ENCODE measurements at regions not wholly inside any gene's neighbourhood (a gene's known extent, or its start where the extent isn't known, plus 50 kb on each side); places are given as distances from the start of the nearest gene placed in this dataset.

GRCh38 chr20:11207749-11208502, 534.1 kb upstream of the JAG1 start:
- no peak overlapping the region for H3K4me3 ChIP-seq (ENCODE audit: low read depth in 1 of 5, low read length in 5 of 5)
- no peak overlapping the region for H3K9ac ChIP-seq (ENCODE audit: low read length in 5 of 5)
- H3K27ac ChIP-seq (ENCODE audit: low read depth, low read length) = no peak overlapping the region

GRCh38 chr20:11210611-11211010, 536.8 kb upstream of the JAG1 start:
- Histone ChIP-seq H3K27ac (ENCODE audit: low read depth, low read length) (no peak overlapping the region), H3K9ac (ENCODE audit: low read length in 5 of 5) (no peak overlapping the region)

More at GRCh38 chr20:11207749-11208502, 534.1 kb upstream of the JAG1 start:
- Histone ChIP-seq H3K27me3 (ENCODE audit: control insufficient read depth in 5 of 5, insufficient read depth in 4 of 5, low read length in 5 of 5) (no peaks in the 10 kb centered on the region), H3K4me1 (ENCODE audit: control insufficient read depth in 5 of 5, insufficient read depth in 5 of 5, low read length in 5 of 5) (peaks cover 5 to 11% (median 9%) of the 10 kb centered on the region in 5 donors), H3K36me3 (ENCODE audit: control insufficient read depth in 5 of 5, insufficient read depth in 5 of 5, low read length in 5 of 5) (no peaks in the 10 kb centered on the region), H3K9me3 (ENCODE audit: control insufficient read depth in 5 of 5, low read length in 5 of 5) (no peaks in the 10 kb centered on the region)

GRCh38 chr20:11212272-11212671, 538.5 kb upstream of the JAG1 start:
- H3K4me1 ChIP-seq (ENCODE audit: control insufficient read depth in 5 of 5, insufficient read depth in 5 of 5, low read length in 5 of 5) = peaks cover 0 to 9% (median 8%) of the 10 kb centered on the region in 5 donors
- H3K9ac ChIP-seq (ENCODE audit: low read length in 5 of 5) = no peak overlapping the region
- H3K9me3 ChIP-seq (ENCODE audit: control insufficient read depth in 5 of 5, low read length in 5 of 5) = no peaks in the 10 kb centered on the region
- H3K27me3 ChIP-seq (ENCODE audit: control insufficient read depth in 5 of 5, insufficient read depth in 4 of 5, low read length in 5 of 5) = no peaks in the 10 kb centered on the region
- H3K36me3 ChIP-seq (ENCODE audit: control insufficient read depth in 5 of 5, insufficient read depth in 5 of 5, low read length in 5 of 5) = no peaks in the 10 kb centered on the region
- no peak overlapping the region for H3K27ac ChIP-seq (ENCODE audit: low read depth, low read length)
- H3K4me3 ChIP-seq (ENCODE audit: low read depth in 1 of 5, low read length in 5 of 5) = no peak overlapping the region

More at GRCh38 chr20:11210611-11211010, 536.8 kb upstream of the JAG1 start:
- Histone ChIP-seq H3K4me3 (ENCODE audit: low read depth in 1 of 5, low read length in 5 of 5) (no peak overlapping the region), H3K9me3 (ENCODE audit: control insufficient read depth in 5 of 5, low read length in 5 of 5) (no peaks in the 10 kb centered on the region), H3K27me3 (ENCODE audit: control insufficient read depth in 5 of 5, insufficient read depth in 4 of 5, low read length in 5 of 5) (no peaks in the 10 kb centered on the region), H3K4me1 (ENCODE audit: control insufficient read depth in 5 of 5, insufficient read depth in 5 of 5, low read length in 5 of 5) (peaks cover 2 to 4% (median 3%) of the 10 kb centered on the region in 5 donors), H3K36me3 (ENCODE audit: control insufficient read depth in 5 of 5, insufficient read depth in 5 of 5, low read length in 5 of 5) (no peaks in the 10 kb centered on the region)

- Histone ChIP-seq H3K9ac (ENCODE audit: low read length in 5 of 5) (no peak overlapping the region), H3K27me3 (ENCODE audit: control insufficient read depth in 5 of 5, insufficient read depth in 4 of 5, low read length in 5 of 5) (no peaks in the 10 kb centered on the region), H3K27ac (ENCODE audit: low read depth, low read length) (no peak overlapping the region), H3K4me3 (ENCODE audit: low read depth in 1 of 5, low read length in 5 of 5) (no peak overlapping the region), H3K36me3 (ENCODE audit: control insufficient read depth in 5 of 5, insufficient read depth in 5 of 5, low read length in 5 of 5) (no peaks in the 10 kb centered on the region), H3K4me1 (ENCODE audit: control insufficient read depth in 5 of 5, insufficient read depth in 5 of 5, low read length in 5 of 5) (peaks cover 0 to 14% (median 9%) of the 10 kb centered on the region in 5 donors), H3K9me3 (ENCODE audit: control insufficient read depth in 5 of 5, low read length in 5 of 5) (no peaks in the 10 kb centered on the region)
Measured at GRCh38 chr20:11212902-11213301, 539.1 kb upstream of the JAG1 start.

GRCh38 chr20:11214256-11214840, 540.5 kb upstream of the JAG1 start:
- Histone ChIP-seq H3K9me3 (ENCODE audit: control insufficient read depth in 5 of 5, low read length in 5 of 5) (no peaks in the 10 kb centered on the region), H3K36me3 (ENCODE audit: control insufficient read depth in 5 of 5, insufficient read depth in 5 of 5, low read length in 5 of 5) (no peaks in the 10 kb centered on the region), H3K27ac (ENCODE audit: low read depth, low read length) (no peak overlapping the region), H3K4me1 (ENCODE audit: control insufficient read depth in 5 of 5, insufficient read depth in 5 of 5, low read length in 5 of 5) (peaks cover 0 to 18% (median 9%) of the 10 kb centered on the region in 5 donors), H3K4me3 (ENCODE audit: low read depth in 1 of 5, low read length in 5 of 5) (no peak overlapping the region), H3K27me3 (ENCODE audit: control insufficient read depth in 5 of 5, insufficient read depth in 4 of 5, low read length in 5 of 5) (no peaks in the 10 kb centered on the region), H3K9ac (ENCODE audit: low read length in 5 of 5) (no peak overlapping the region)

GRCh38 chr20:11216451-11217314, 542.9 kb upstream of the JAG1 start:
- Histone ChIP-seq H3K4me3 (ENCODE audit: low read depth in 1 of 5, low read length in 5 of 5) (no peak overlapping the region), H3K27me3 (ENCODE audit: control insufficient read depth in 5 of 5, insufficient read depth in 4 of 5, low read length in 5 of 5) (no peaks in the 10 kb centered on the region), H3K36me3 (ENCODE audit: control insufficient read depth in 5 of 5, insufficient read depth in 5 of 5, low read length in 5 of 5) (no peaks in the 10 kb centered on the region), H3K27ac (ENCODE audit: low read depth, low read length) (no peak overlapping the region), H3K4me1 (ENCODE audit: control insufficient read depth in 5 of 5, insufficient read depth in 5 of 5, low read length in 5 of 5) (peaks cover 0 to 18% (median 9%) of the 10 kb centered on the region in 5 donors), H3K9me3 (ENCODE audit: control insufficient read depth in 5 of 5, low read length in 5 of 5) (no peaks in the 10 kb centered on the region), H3K9ac (ENCODE audit: low read length in 5 of 5) (no peak overlapping the region)

- H3K27me3 ChIP-seq (ENCODE audit: control insufficient read depth in 5 of 5, insufficient read depth in 4 of 5, low read length in 5 of 5) = no peaks in the 10 kb centered on the region
- no peak overlapping the region for H3K9ac ChIP-seq (ENCODE audit: low read length in 5 of 5)
- H3K4me3 ChIP-seq (ENCODE audit: low read depth in 1 of 5, low read length in 5 of 5) = no peak overlapping the region
- peaks cover 0 to 18% (median 9%) of the 10 kb centered on the region in 5 donors for H3K4me1 ChIP-seq (ENCODE audit: control insufficient read depth in 5 of 5, insufficient read depth in 5 of 5, low read length in 5 of 5)
- no peak overlapping the region for H3K27ac ChIP-seq (ENCODE audit: low read depth, low read length)
- H3K9me3 ChIP-seq (ENCODE audit: control insufficient read depth in 5 of 5, low read length in 5 of 5) = no peaks in the 10 kb centered on the region
- H3K36me3 ChIP-seq (ENCODE audit: control insufficient read depth in 5 of 5, insufficient read depth in 5 of 5, low read length in 5 of 5) = no peaks in the 10 kb centered on the region
Measured at GRCh38 chr20:11217326-11218172, 543.8 kb upstream of the JAG1 start.

GRCh38 chr20:11218173-11218680, 544.4 kb upstream of the JAG1 start:
- H3K9ac ChIP-seq (ENCODE audit: low read length in 5 of 5) = no peak overlapping the region
- no peak overlapping the region for H3K4me3 ChIP-seq (ENCODE audit: low read depth in 1 of 5, low read length in 5 of 5)
- H3K4me1 ChIP-seq (ENCODE audit: control insufficient read depth in 5 of 5, insufficient read depth in 5 of 5, low read length in 5 of 5) = peaks cover 0 to 18% (median 9%) of the 10 kb centered on the region in 5 donors
- H3K36me3 ChIP-seq (ENCODE audit: control insufficient read depth in 5 of 5, insufficient read depth in 5 of 5, low read length in 5 of 5) = no peaks in the 10 kb centered on the region
- H3K27ac ChIP-seq (ENCODE audit: low read depth, low read length) = no peak overlapping the region
- H3K9me3 ChIP-seq (ENCODE audit: control insufficient read depth in 5 of 5, low read length in 5 of 5) = no peaks in the 10 kb centered on the region
- H3K27me3 ChIP-seq (ENCODE audit: control insufficient read depth in 5 of 5, insufficient read depth in 4 of 5, low read length in 5 of 5) = no peaks in the 10 kb centered on the region

- Histone ChIP-seq H3K9me3 (ENCODE audit: control insufficient read depth in 5 of 5, low read length in 5 of 5) (no peaks in the 10 kb centered on the region), H3K27me3 (ENCODE audit: control insufficient read depth in 5 of 5, insufficient read depth in 4 of 5, low read length in 5 of 5) (no peaks in the 10 kb centered on the region), H3K27ac (ENCODE audit: low read depth, low read length) (no peak overlapping the region), H3K4me3 (ENCODE audit: low read depth in 1 of 5, low read length in 5 of 5) (no peak overlapping the region), H3K4me1 (ENCODE audit: control insufficient read depth in 5 of 5, insufficient read depth in 5 of 5, low read length in 5 of 5) (peaks cover 0 to 18% (median 9%) of the 10 kb centered on the region in 5 donors), H3K36me3 (ENCODE audit: control insufficient read depth in 5 of 5, insufficient read depth in 5 of 5, low read length in 5 of 5) (no peaks in the 10 kb centered on the region), H3K9ac (ENCODE audit: low read length in 5 of 5) (no peak overlapping the region)
Measured at GRCh38 chr20:11219192-11219591, 545.4 kb upstream of the JAG1 start.

Data from subcutaneous abdominal adipose tissue (tissue), 5 donors.